ENCODE measurements at regions not wholly inside any gene's neighbourhood (a gene's known extent, or its start where the extent isn't known, plus 50 kb on each side); places are given as distances from the start of the nearest gene placed in this dataset.

GRCh38 chr2:236632295-236633218 lies 62.9 kb downstream of the ACKR3 start:
- Histone ChIP-seq H3K4me1 (ENCODE audit: insufficient read depth, insufficient read length) (no peaks in the 10 kb centered on the region), H3K9ac (ENCODE audit: insufficient read length, low read depth) (no peak overlapping the region), H3K9me3 (ENCODE audit: insufficient read depth, low read length) (no peaks in the 10 kb centered on the region), H3K36me3 (ENCODE audit: insufficient read depth, insufficient read length, low read length) (no peaks in the 10 kb centered on the region), H3K27me3 (ENCODE audit: insufficient read depth, insufficient read length) (no peaks in the 10 kb centered on the region), H3K4me3 (ENCODE audit: insufficient read length, low read depth) (no peak overlapping the region)
- no peak for DNase-seq (ENCODE audit: low read depth, low spot score)
- TF ChIP-seq ZNF274 (IDR thresholded peaks at IDR 0.05; ENCODE audit: low read depth, low read length) (no peak), SUZ12 (IDR thresholded peaks at IDR 0.05; ENCODE audit: extremely low read depth, insufficient read depth, insufficient read length) (no peak), YY1 (IDR thresholded peaks at IDR 0.05; ENCODE audit: insufficient read depth, insufficient read length) (no peak)

GRCh38 chr2:236633219-236633570 lies 63.6 kb downstream of the ACKR3 start:
- no peaks in the 10 kb centered on the region for H3K36me3 ChIP-seq (ENCODE audit: insufficient read depth, insufficient read length, low read length)
- H3K27me3 ChIP-seq (ENCODE audit: insufficient read depth, insufficient read length) = no peaks in the 10 kb centered on the region
- no peaks in the 10 kb centered on the region for H3K9me3 ChIP-seq (ENCODE audit: insufficient read depth, low read length)
- TF ChIP-seq SUZ12 (IDR thresholded peaks at IDR 0.05; ENCODE audit: extremely low read depth, insufficient read depth, insufficient read length) (no peak), YY1 (IDR thresholded peaks at IDR 0.05; ENCODE audit: insufficient read depth, insufficient read length) (no peak), ZNF274 (IDR thresholded peaks at IDR 0.05; ENCODE audit: low read depth, low read length) (no peak)
- DNase-seq (ENCODE audit: low read depth, low spot score) = no peak
- H3K4me3 ChIP-seq (ENCODE audit: insufficient read length, low read depth) = no peak overlapping the region
- no peak overlapping the region for H3K9ac ChIP-seq (ENCODE audit: insufficient read length, low read depth)
- H3K4me1 ChIP-seq (ENCODE audit: insufficient read depth, insufficient read length) = no peaks in the 10 kb centered on the region

GRCh38 chr2:236633775-236634560 lies 64.3 kb downstream of the ACKR3 start:
- TF ChIP-seq YY1 (IDR thresholded peaks at IDR 0.05; ENCODE audit: insufficient read depth, insufficient read length) = no peak
- no peak for TF ChIP-seq ZNF274 (IDR thresholded peaks at IDR 0.05; ENCODE audit: low read depth, low read length)
- no peak for TF ChIP-seq SUZ12 (IDR thresholded peaks at IDR 0.05; ENCODE audit: extremely low read depth, insufficient read depth, insufficient read length)

GRCh38 chr2:236636261-236636660 lies 66.6 kb downstream of the ACKR3 start:
- no peaks in the 10 kb centered on the region for H3K27me3 ChIP-seq (ENCODE audit: insufficient read depth, insufficient read length)
- H3K4me3 ChIP-seq (ENCODE audit: insufficient read length, low read depth) = no peak overlapping the region
- no peaks in the 10 kb centered on the region for H3K36me3 ChIP-seq (ENCODE audit: insufficient read depth, insufficient read length, low read length)
- H3K4me1 ChIP-seq (ENCODE audit: insufficient read depth, insufficient read length) = no peaks in the 10 kb centered on the region
- H3K9ac ChIP-seq (ENCODE audit: insufficient read length, low read depth) = no peak overlapping the region
- H3K9me3 ChIP-seq (ENCODE audit: insufficient read depth, low read length) = peaks cover 16% of the 10 kb centered on the region
- TF ChIP-seq SUZ12 (IDR thresholded peaks at IDR 0.05; ENCODE audit: extremely low read depth, insufficient read depth, insufficient read length) (no peak), ZNF274 (IDR thresholded peaks at IDR 0.05; ENCODE audit: low read depth, low read length) (no peak), YY1 (IDR thresholded peaks at IDR 0.05; ENCODE audit: insufficient read depth, insufficient read length) (no peak)
- no peak for DNase-seq (ENCODE audit: low read depth, low spot score)

More at GRCh38 chr2:236633775-236634560, 64.3 kb downstream of the ACKR3 start:
- DNase-seq (ENCODE audit: low read depth, low spot score) = no peak
- Histone ChIP-seq H3K4me1 (ENCODE audit: insufficient read depth, insufficient read length) (no peaks in the 10 kb centered on the region), H3K9ac (ENCODE audit: insufficient read length, low read depth) (no peak overlapping the region), H3K27me3 (ENCODE audit: insufficient read depth, insufficient read length) (no peaks in the 10 kb centered on the region), H3K36me3 (ENCODE audit: insufficient read depth, insufficient read length, low read length) (no peaks in the 10 kb centered on the region), H3K9me3 (ENCODE audit: insufficient read depth, low read length) (no peaks in the 10 kb centered on the region), H3K4me3 (ENCODE audit: insufficient read length, low read depth) (no peak overlapping the region)

GRCh38 chr2:236636714-236637470 lies 67.3 kb downstream of the ACKR3 start:
- no peak overlapping the region for H3K9ac ChIP-seq (ENCODE audit: insufficient read length, low read depth)
- no peak overlapping the region for H3K4me3 ChIP-seq (ENCODE audit: insufficient read length, low read depth)
- H3K36me3 ChIP-seq (ENCODE audit: insufficient read depth, insufficient read length, low read length) = no peaks in the 10 kb centered on the region
- no peaks in the 10 kb centered on the region for H3K27me3 ChIP-seq (ENCODE audit: insufficient read depth, insufficient read length)
- no peaks in the 10 kb centered on the region for H3K4me1 ChIP-seq (ENCODE audit: insufficient read depth, insufficient read length)
- no peak for DNase-seq (ENCODE audit: low read depth, low spot score)
- no peak for TF ChIP-seq ZNF274 (IDR thresholded peaks at IDR 0.05; ENCODE audit: low read depth, low read length)
- no peak for TF ChIP-seq SUZ12 (IDR thresholded peaks at IDR 0.05; ENCODE audit: extremely low read depth, insufficient read depth, insufficient read length)
- TF ChIP-seq YY1 (IDR thresholded peaks at IDR 0.05; ENCODE audit: insufficient read depth, insufficient read length) = no peak
- peaks cover 23% of the 10 kb centered on the region for H3K9me3 ChIP-seq (ENCODE audit: insufficient read depth, low read length)

GRCh38 chr2:236637686-236638569 lies 68.3 kb downstream of the ACKR3 start:
- Histone ChIP-seq H3K9me3 (ENCODE audit: insufficient read depth, low read length) (peaks cover 25% of the 10 kb centered on the region), H3K4me1 (ENCODE audit: insufficient read depth, insufficient read length) (peaks cover 5% of the 10 kb centered on the region), H3K27me3 (ENCODE audit: insufficient read depth, insufficient read length) (no peaks in the 10 kb centered on the region), H3K36me3 (ENCODE audit: insufficient read depth, insufficient read length, low read length) (no peaks in the 10 kb centered on the region), H3K4me3 (ENCODE audit: insufficient read length, low read depth) (no peak overlapping the region), H3K9ac (ENCODE audit: insufficient read length, low read depth) (no peak overlapping the region)
- no peak for DNase-seq (ENCODE audit: low read depth, low spot score)
- TF ChIP-seq YY1 (IDR thresholded peaks at IDR 0.05; ENCODE audit: insufficient read depth, insufficient read length) (no peak), SUZ12 (IDR thresholded peaks at IDR 0.05; ENCODE audit: extremely low read depth, insufficient read depth, insufficient read length) (no peak), ZNF274 (IDR thresholded peaks at IDR 0.05; ENCODE audit: low read depth, low read length) (no peak)

Measured in NT2/D1 (cell line).